ENCODE measurements at regions not wholly inside any gene's neighbourhood (a gene's known extent, or its start where the extent isn't known, plus 50 kb on each side); places are given as distances from the start of the nearest gene placed in this dataset.
"Not testable (repeated sequence)": the region's sequence is repeated elsewhere in the genome, so short reads cannot be mapped to it uniquely, and the experiment has no call there.

GRCh38 chr21:28018213-28018612, 974.5 kb downstream of the LTN1 start:
- H3K9me3 ChIP-seq (replicated peaks; ENCODE audit: control insufficient read depth, insufficient read depth, low read length) = no peaks in the 10 kb centered on the region
- DNase-seq (ENCODE audit: low read depth, low spot score) = no peak
- ChIA-PET POLR2A (no interaction called here), CTCF (interaction anchor here (0.7 to 1.3 kb wide), 2 partner anchors 318 to 727 kb away, joined by 3 read pairs; no protein-coding TSS in a partner anchor)
- no peaks in the 10 kb centered on the region for H3K9me1 ChIP-seq (replicated peaks; ENCODE audit: control insufficient read depth, extremely low read depth, insufficient read depth, low read length)
- no peak for TF ChIP-seq JUN (IDR thresholded peaks at IDR 0.05; ENCODE audit: borderline replicate concordance, insufficient read depth, insufficient read length, low read depth)
- H3K9ac ChIP-seq (replicated peaks; ENCODE audit: extremely low read depth, insufficient read depth, low read length) = no peak overlapping the region
- H2AFZ ChIP-seq (ENCODE audit: low read depth, low read length) = no peak overlapping the region
- H3K79me2 ChIP-seq (ENCODE audit: control insufficient read depth, insufficient read depth, low read length) = no peaks in the 10 kb centered on the region
- no peak overlapping the region for H3K4me3 ChIP-seq (replicated peaks in 1 of 3; ENCODE audit: insufficient read depth in 1 of 3, low read depth in 1 of 3, low read length in 3 of 3)
- H3K27me3 ChIP-seq (ENCODE audit: control insufficient read depth in 2 of 2, insufficient read depth in 2 of 2, low read length in 2 of 2) = no peaks in the 10 kb centered on the region
- no peak for FAIRE-seq
- H3K4me1 ChIP-seq (ENCODE audit: control insufficient read depth, extremely low read depth, insufficient read depth, low read length) = no peaks in the 10 kb centered on the region
- no peak overlapping the region for H3K27ac ChIP-seq (ENCODE audit: insufficient read depth, low read depth, low read length)
- no peaks in the 10 kb centered on the region for H3K36me3 ChIP-seq (ENCODE audit: control insufficient read depth in 2 of 2, extremely low read depth in 1 of 2, insufficient read depth in 2 of 2, low read length in 2 of 2)
- no TSS peak for BruUV-seq (replicated peaks)
- H4K20me1 ChIP-seq (replicated peaks; ENCODE audit: control insufficient read depth, extremely low read depth, insufficient read depth, low read length) = no peaks in the 10 kb centered on the region
- dilution Hi-C loops (cut with MboI; ENCODE audit: extremely low pct_ligation_motif_present, low sequenced_read_pairs) (no loop called here), intact Hi-C loops (cut with micrococcal nuclease) (no loop called here)
- H3K4me2 ChIP-seq (ENCODE audit: insufficient read depth, low read length) = no peak overlapping the region

- CTCF ChIA-PET = no interaction called here
- Histone ChIP-seq H3K9me1 (replicated peaks; ENCODE audit: control insufficient read depth, extremely low read depth, insufficient read depth, low read length) (no peaks in the 10 kb centered on the region), H3K9me3 (replicated peaks; ENCODE audit: control insufficient read depth, insufficient read depth, low read length) (no peaks in the 10 kb centered on the region), H3K4me2 (ENCODE audit: insufficient read depth, low read length) (no peak overlapping the region), H3K79me2 (ENCODE audit: control insufficient read depth, insufficient read depth, low read length) (no peaks in the 10 kb centered on the region), H3K27ac (ENCODE audit: insufficient read depth, low read depth, low read length) (no peak overlapping the region), H4K20me1 (replicated peaks; ENCODE audit: control insufficient read depth, extremely low read depth, insufficient read depth, low read length) (no peaks in the 10 kb centered on the region), H3K36me3 (ENCODE audit: control insufficient read depth in 2 of 2, extremely low read depth in 1 of 2, insufficient read depth in 2 of 2, low read length in 2 of 2) (no peaks in the 10 kb centered on the region), H3K27me3 (ENCODE audit: control insufficient read depth in 2 of 2, insufficient read depth in 2 of 2, low read length in 2 of 2) (no peaks in the 10 kb centered on the region), H2AFZ (ENCODE audit: low read depth, low read length) (no peak overlapping the region), H3K4me3 (replicated peaks in 1 of 3; ENCODE audit: insufficient read depth in 1 of 3, low read depth in 1 of 3, low read length in 3 of 3) (no peak overlapping the region), H3K9ac (replicated peaks; ENCODE audit: extremely low read depth, insufficient read depth, low read length) (no peak overlapping the region), H3K4me1 (ENCODE audit: control insufficient read depth, extremely low read depth, insufficient read depth, low read length) (no peaks in the 10 kb centered on the region)
- intact Hi-C loops (cut with micrococcal nuclease) (no loop called here), dilution Hi-C loops (cut with MboI; ENCODE audit: extremely low pct_ligation_motif_present, low sequenced_read_pairs) (no loop called here)
- BruUV-seq (replicated peaks) = no TSS peak
- POLR2A ChIA-PET = no interaction called here
- TF ChIP-seq JUN (IDR thresholded peaks at IDR 0.05; ENCODE audit: borderline replicate concordance, insufficient read depth, insufficient read length, low read depth) (no peak), FOS (IDR thresholded peaks at IDR 0.05; ENCODE audit: borderline replicate concordance, insufficient read depth, low read length) (no peak), EZH2 (IDR thresholded peaks at IDR 0.05; ENCODE audit: borderline replicate concordance, low read depth, low read length, severe bottlenecking) (no peak), POLR2AphosphoS5 (IDR thresholded peaks at IDR 0.05; ENCODE audit: insufficient read depth, low read depth, low read length) (no peak)
- TF ChIP-seq, protein P1, sequence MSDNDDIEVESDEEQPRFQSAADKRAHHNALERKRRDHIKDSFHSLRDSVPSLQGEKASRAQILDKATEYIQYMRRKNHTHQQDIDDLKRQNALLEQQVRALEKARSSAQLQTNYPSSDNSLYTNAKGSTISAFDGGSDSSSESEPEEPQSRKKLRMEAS (IDR thresholded peaks at IDR 0.05; ENCODE audit: insufficient read depth, insufficient read length) = no peak
- TF ChIP-seq, protein P2, sequence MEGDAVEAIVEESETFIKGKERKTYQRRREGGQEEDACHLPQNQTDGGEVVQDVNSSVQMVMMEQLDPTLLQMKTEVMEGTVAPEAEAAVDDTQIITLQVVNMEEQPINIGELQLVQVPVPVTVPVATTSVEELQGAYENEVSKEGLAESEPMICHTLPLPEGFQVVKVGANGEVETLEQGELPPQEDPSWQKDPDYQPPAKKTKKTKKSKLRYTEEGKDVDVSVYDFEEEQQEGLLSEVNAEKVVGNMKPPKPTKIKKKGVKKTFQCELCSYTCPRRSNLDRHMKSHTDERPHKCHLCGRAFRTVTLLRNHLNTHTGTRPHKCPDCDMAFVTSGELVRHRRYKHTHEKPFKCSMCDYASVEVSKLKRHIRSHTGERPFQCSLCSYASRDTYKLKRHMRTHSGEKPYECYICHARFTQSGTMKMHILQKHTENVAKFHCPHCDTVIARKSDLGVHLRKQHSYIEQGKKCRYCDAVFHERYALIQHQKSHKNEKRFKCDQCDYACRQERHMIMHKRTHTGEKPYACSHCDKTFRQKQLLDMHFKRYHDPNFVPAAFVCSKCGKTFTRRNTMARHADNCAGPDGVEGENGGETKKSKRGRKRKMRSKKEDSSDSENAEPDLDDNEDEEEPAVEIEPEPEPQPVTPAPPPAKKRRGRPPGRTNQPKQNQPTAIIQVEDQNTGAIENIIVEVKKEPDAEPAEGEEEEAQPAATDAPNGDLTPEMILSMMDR (IDR thresholded peaks at IDR 0.05; ENCODE audit: extremely low read depth in 1 of 2, insufficient read depth in 1 of 2, low read depth in 1 of 2, low read length in 2 of 2) = no peak
- DNase-seq (ENCODE audit: low read depth, low spot score) = no peak
- FAIRE-seq = no peak
Observed at GRCh38 chr21:28016571-28016970, 976.1 kb downstream of the LTN1 start.

- BruUV-seq (replicated peaks); intact Hi-C loops (cut with micrococcal nuclease); H3K4me3 ChIP-seq (replicated peaks in 1 of 3; ENCODE audit: insufficient read depth in 1 of 3, low read depth in 1 of 3, low read length in 3 of 3); H2AFZ ChIP-seq (ENCODE audit: low read depth, low read length); H3K4me2 ChIP-seq (ENCODE audit: insufficient read depth, low read length); H3K79me2 ChIP-seq (ENCODE audit: control insufficient read depth, insufficient read depth, low read length); H3K9me3 ChIP-seq (replicated peaks; ENCODE audit: control insufficient read depth, insufficient read depth, low read length); H3K27me3 ChIP-seq (ENCODE audit: control insufficient read depth in 2 of 2, insufficient read depth in 2 of 2, low read length in 2 of 2); H3K27ac ChIP-seq (ENCODE audit: insufficient read depth, low read depth, low read length); FAIRE-seq; H3K9me1 ChIP-seq (replicated peaks; ENCODE audit: control insufficient read depth, extremely low read depth, insufficient read depth, low read length); dilution Hi-C loops (cut with MboI; ENCODE audit: extremely low pct_ligation_motif_present, low sequenced_read_pairs); H3K36me3 ChIP-seq (ENCODE audit: control insufficient read depth in 2 of 2, extremely low read depth in 1 of 2, insufficient read depth in 2 of 2, low read length in 2 of 2); H3K4me1 ChIP-seq (ENCODE audit: control insufficient read depth, extremely low read depth, insufficient read depth, low read length); POLR2A ChIA-PET; H4K20me1 ChIP-seq (replicated peaks; ENCODE audit: control insufficient read depth, extremely low read depth, insufficient read depth, low read length); DNase-seq (ENCODE audit: low read depth, low spot score); H3K9ac ChIP-seq (replicated peaks; ENCODE audit: extremely low read depth, insufficient read depth, low read length); CTCF ChIA-PET: not testable (repeated sequence)
Observed at GRCh38 chr21:28013123-28013522, 979.6 kb downstream of the LTN1 start.
